PC-3 (cell line): ENCODE measurements at regions not wholly inside any gene's neighbourhood (a gene's known extent, or its start where the extent isn't known, plus 50 kb on each side); places are given as distances from the start of the nearest gene placed in this dataset.

Experiments used
- ATAC-seq: fragments of 200-7000 bp; cut with Tn5 transposase; 2 replicates; pipeline ENCODE4 v1.9.1; 2020; ENCODE audit warnings: mild to moderate bottlenecking, moderate library complexity
- BruUV-seq: library from RNA; stranded (reverse); fragments of 400-500 nt; replicated peaks from 2 replicates; lab custom pipeline; 2021; lab: Mats Ljungman, UMichigan
- CTCF ChIA-PET: fragments of 300-600 bp; sonication (Branson Sonifier 250); formaldehyde crosslinking; loops from one replicate; lab custom pipeline; 2022; ENCODE audit warnings: antibody characterized with exemption; lab: Charles Lee
- POLR2A ChIA-PET: fragments of 300-600 bp; sonication (Branson Sonifier 250); formaldehyde crosslinking; loops from one replicate; lab custom pipeline; 2022; ENCODE audit warnings: antibody characterized with exemption; ENCODE audit not compliant: unreplicated experiment; lab: Charles Lee
- DNase-seq: peaks from one replicate; pipeline ENCODE4 v3.0.0-alpha.2; 2015
- H2AFZ ChIP-seq: fragments of 300-600 bp; sonication (generic); 2 replicates; pipeline ENCODE4 v1.6.0; 2016; ENCODE audit warnings: antibody characterized with exemption, low read length
- H3F3A ChIP-seq: fragments of 300-600 bp; sonication (generic); one replicate; pipeline ENCODE4 v1.6.0; 2017; ENCODE audit warnings: antibody characterized with exemption, low read length, control low read depth, mild to moderate bottlenecking; ENCODE audit not compliant: unreplicated experiment
- H3K27ac ChIP-seq: fragments of 300-600 bp; sonication (generic); 2 replicates; pipeline ENCODE4 v1.5.1; 2016; ENCODE audit warnings: mild to moderate bottlenecking, low read length
- H3K27me3 ChIP-seq: fragments of 300-600 bp; sonication (generic); 2 replicates; pipeline ENCODE4 v1.6.1; 2016; ENCODE audit warnings: low read length, mixed read lengths
- H3K36me3 ChIP-seq: fragments of 300-600 bp; sonication (generic); 2 replicates; pipeline ENCODE4 v1.6.1; 2016; ENCODE audit warnings: low read depth, mixed run types, low read length, mixed read lengths
- H3K4me1 ChIP-seq: fragments of 300-600 bp; sonication (generic); 2 replicates; pipeline ENCODE4 v1.5.1; 2016; ENCODE audit warnings: low read length; ENCODE audit not compliant: insufficient read depth
- H3K4me2 ChIP-seq: fragments of 300-600 bp; sonication (generic); 2 replicates; pipeline ENCODE4 v1.6.0; 2016; ENCODE audit warnings: low read length
- H3K4me3 ChIP-seq: fragments of 300-600 bp; sonication (generic); 2 replicates; pipeline ENCODE4 v1.5.1; 2016; ENCODE audit warnings: mild to moderate bottlenecking, low read length, mixed read lengths
- H3K79me2 ChIP-seq: fragments of 300-600 bp; sonication (generic); 2 replicates; pipeline ENCODE4 v1.6.1; 2017; ENCODE audit warnings: low read length, mixed read lengths
- H3K9ac ChIP-seq: fragments of 300-600 bp; sonication (generic); 2 replicates; pipeline ENCODE4 v1.6.0; 2016; ENCODE audit warnings: mild to moderate bottlenecking, low read length
- H3K9me2 ChIP-seq: fragments of 300-600 bp; sonication (generic); replicated peaks from 2 replicates; pipeline ENCODE4 v1.6.1; 2016; ENCODE audit warnings: mixed run types, low read length, mixed read lengths
- H3K9me3 ChIP-seq: fragments of 300-600 bp; sonication (generic); 2 replicates; pipeline ENCODE4 v1.6.1; 2016; ENCODE audit warnings: low read length, mixed read lengths
- H4K20me1 ChIP-seq: fragments of 300-600 bp; sonication (generic); 2 replicates; pipeline ENCODE4 v1.6.1; 2016; ENCODE audit warnings: low read length, mixed read lengths
- EZH2 ChIP-seq: fragments of 300-600 bp; sonication (generic); IDR thresholded peaks from one replicate; pipeline ENCODE4 v1.6.1; 2017; ENCODE audit warnings: antibody characterized with exemption, mild to moderate bottlenecking, low read length; ENCODE audit not compliant: unreplicated experiment
- EZH2phosphoT487 ChIP-seq: fragments of 300-600 bp; sonication (generic); IDR thresholded peaks from 2 replicates; pipeline ENCODE4 v1.6.1; 2018; ENCODE audit warnings: mild to moderate bottlenecking, antibody characterized with exemption, low read length, borderline replicate concordance
- intact Hi-C: fragments of 100-400 bp; cut with micrococcal nuclease; formaldehyde crosslinking; loops from 2 replicates; pipeline ENCODE4 v1.9.0; 2023
- TF ChIP-seq, protein P1 (sequence below): fragments of 300-600 bp; sonication (generic); conservative IDR thresholded peaks from 2 replicates; pipeline ENCODE4 v1.5.1; 2017; ENCODE audit warnings: antibody characterized with exemption, low read depth, mild to moderate bottlenecking, low read length

DNA sequence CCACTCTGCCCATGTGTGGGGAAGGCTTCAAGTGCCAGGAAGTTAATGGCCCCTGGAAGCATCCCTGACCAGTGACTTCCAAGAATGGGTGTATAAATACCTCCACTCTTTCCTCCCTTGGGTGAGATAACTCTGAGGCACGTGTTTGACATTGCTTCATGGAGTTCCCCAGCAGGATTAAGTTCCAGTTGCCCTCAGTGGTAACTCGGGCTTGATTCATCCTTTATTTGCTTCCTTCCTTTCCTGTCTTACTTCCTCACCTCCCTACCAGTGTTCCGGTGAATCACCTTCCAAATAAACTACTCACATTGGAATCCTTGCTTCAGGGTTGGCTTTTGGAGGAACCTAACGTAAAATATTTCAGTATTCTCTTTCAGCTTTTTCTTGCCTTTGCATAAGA, 84.6 kb upstream of the JAG1 start:
- H2AFZ ChIP-seq: no peak overlapping the region
- no peaks in the 10 kb centered on the region for H3K27me3 ChIP-seq
- no peaks in the 10 kb centered on the region for H3K79me2 ChIP-seq
- no peaks in the 10 kb centered on the region for H4K20me1 ChIP-seq
- H3K4me3 ChIP-seq: no peak overlapping the region
- H3K9ac ChIP-seq: peak overlapping the region; percentile 70
- BruUV-seq: no TSS peak
- ChIA-PET CTCF (no interaction called here), POLR2A (no interaction called here)
- H3K36me3 ChIP-seq: peaks cover 14% of the 10 kb centered on the region
- peak; percentile 97 for DNase-seq
- peaks cover 42% of the 10 kb centered on the region for H3K4me1 ChIP-seq
- TF ChIP-seq EZH2 (no peak), EZH2phosphoT487 (no peak)
- TF ChIP-seq, protein P1, sequence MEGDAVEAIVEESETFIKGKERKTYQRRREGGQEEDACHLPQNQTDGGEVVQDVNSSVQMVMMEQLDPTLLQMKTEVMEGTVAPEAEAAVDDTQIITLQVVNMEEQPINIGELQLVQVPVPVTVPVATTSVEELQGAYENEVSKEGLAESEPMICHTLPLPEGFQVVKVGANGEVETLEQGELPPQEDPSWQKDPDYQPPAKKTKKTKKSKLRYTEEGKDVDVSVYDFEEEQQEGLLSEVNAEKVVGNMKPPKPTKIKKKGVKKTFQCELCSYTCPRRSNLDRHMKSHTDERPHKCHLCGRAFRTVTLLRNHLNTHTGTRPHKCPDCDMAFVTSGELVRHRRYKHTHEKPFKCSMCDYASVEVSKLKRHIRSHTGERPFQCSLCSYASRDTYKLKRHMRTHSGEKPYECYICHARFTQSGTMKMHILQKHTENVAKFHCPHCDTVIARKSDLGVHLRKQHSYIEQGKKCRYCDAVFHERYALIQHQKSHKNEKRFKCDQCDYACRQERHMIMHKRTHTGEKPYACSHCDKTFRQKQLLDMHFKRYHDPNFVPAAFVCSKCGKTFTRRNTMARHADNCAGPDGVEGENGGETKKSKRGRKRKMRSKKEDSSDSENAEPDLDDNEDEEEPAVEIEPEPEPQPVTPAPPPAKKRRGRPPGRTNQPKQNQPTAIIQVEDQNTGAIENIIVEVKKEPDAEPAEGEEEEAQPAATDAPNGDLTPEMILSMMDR: no peak
- intact Hi-C loops: loop anchor here (1.0 to 2.0 kb wide), 5 partner anchors 42 to 104 kb away; no protein-coding TSS in a partner anchor
- H3K4me2 ChIP-seq: peak overlapping the region; percentile 24
- H3F3A ChIP-seq: peaks cover 8% of the 10 kb centered on the region
- H3K9me3 ChIP-seq: peaks cover 11% of the 10 kb centered on the region
- no peaks in the 10 kb centered on the region for H3K9me2 ChIP-seq
- peak; percentile 72 for ATAC-seq
- H3K27ac ChIP-seq: peak overlapping the region; percentile 94

DNA sequence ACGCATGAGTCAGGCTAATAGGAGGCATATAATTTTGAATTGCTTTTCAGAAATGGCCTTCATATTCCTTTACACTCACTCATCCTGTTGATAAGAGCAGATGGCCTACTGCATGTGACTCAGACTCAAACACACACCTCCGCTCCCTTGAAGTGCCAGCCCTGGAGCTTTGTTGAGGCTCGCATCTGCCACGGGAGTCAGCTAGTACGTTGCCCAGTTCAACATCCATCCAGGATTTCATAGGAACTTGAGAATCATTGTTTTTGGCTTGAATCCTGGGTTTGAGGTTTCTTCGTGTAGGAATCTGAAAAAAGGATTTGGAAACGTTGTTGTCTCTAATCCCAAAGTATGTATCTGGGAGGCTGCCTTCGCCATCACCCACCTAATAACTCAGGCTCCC, 87.4 kb upstream of the JAG1 start:
- intact Hi-C loops: loop anchor here (1.0 to 5.0 kb wide), 5 partner anchors 162 to 513 kb away; no protein-coding TSS in a partner anchor
- H3K36me3 ChIP-seq: peaks cover 14% of the 10 kb centered on the region
- H3K4me2 ChIP-seq: peak overlapping the region; percentile 56
- H3K4me1 ChIP-seq: peaks cover 42% of the 10 kb centered on the region
- no peaks in the 10 kb centered on the region for H4K20me1 ChIP-seq
- POLR2A ChIA-PET: interaction anchor here (0.6 to 1.6 kb wide), 3 partner anchors 87 to 586 kb away, joined by 3 to 8 read pairs (median 7); partner anchors contain the start of gene JAG1
- CTCF ChIA-PET: interaction anchor here (0.6 to 1.9 kb wide), 4 partner anchors 57 to 203 kb away, joined by 3 to 12 read pairs (median 5); partner anchors contain the start of gene JAG1
- H3K9ac ChIP-seq: peak overlapping the region; percentile 76
- H3K27me3 ChIP-seq: no peaks in the 10 kb centered on the region
- TSS peak; percentile 73 for BruUV-seq
- no peaks in the 10 kb centered on the region for H3K9me2 ChIP-seq
- peak overlapping the region; percentile 94 for H3K27ac ChIP-seq
- DNase-seq (peak; percentile 93), ATAC-seq (peak; percentile 65)
- H3K79me2 ChIP-seq: no peaks in the 10 kb centered on the region
- TF ChIP-seq, protein P1: no peak
- no peak for TF ChIP-seq EZH2phosphoT487
- TF ChIP-seq EZH2: no peak
- peak overlapping the region; percentile 8; the same call in 1 of the 2 replicates for H2AFZ ChIP-seq
- H3K9me3 ChIP-seq: peaks cover 11% of the 10 kb centered on the region
- 0 out of 2 replicates have a peak overlapping the region, but pooled peaks have one; percentile 9 for H3K4me3 ChIP-seq
- peaks cover 8% of the 10 kb centered on the region for H3F3A ChIP-seq

DNA sequence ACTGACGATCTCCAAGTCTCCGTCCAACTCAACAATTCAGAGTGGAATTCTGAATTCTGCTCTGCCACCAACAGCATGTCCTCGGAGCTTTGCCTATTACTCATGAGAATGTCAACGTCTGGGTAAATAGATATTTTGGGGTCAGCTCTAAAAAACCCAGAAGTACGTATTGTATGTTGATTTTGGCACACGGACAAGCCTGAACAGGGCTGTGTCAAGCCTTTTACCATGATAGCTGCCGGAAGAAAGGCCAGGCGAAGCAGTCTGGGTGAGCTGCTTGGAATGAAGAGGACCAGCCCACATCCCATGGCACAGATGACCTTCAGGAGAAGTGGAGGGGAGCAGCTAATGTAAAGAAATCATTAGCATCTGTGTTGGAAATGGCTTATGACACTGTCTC, 88.0 kb upstream of the JAG1 start:
- peak overlapping the region; percentile 56 for H3K4me2 ChIP-seq
- H3K9ac ChIP-seq: peak overlapping the region; percentile 76
- peak overlapping the region; percentile 10; the same call in 1 of the 2 replicates for H2AFZ ChIP-seq
- H3F3A ChIP-seq: peaks cover 8% of the 10 kb centered on the region
- BruUV-seq: no TSS peak
- peaks cover 13% of the 10 kb centered on the region for H3K36me3 ChIP-seq
- peak; percentile 98 for DNase-seq
- peak overlapping the region; percentile 94 for H3K27ac ChIP-seq
- TF ChIP-seq EZH2phosphoT487: no peak
- CTCF ChIA-PET: interaction anchor here (0.6 to 1.9 kb wide), 4 partner anchors 57 to 202 kb away, joined by 3 to 12 read pairs (median 5); partner anchors contain the start of gene JAG1
- H4K20me1 ChIP-seq: no peaks in the 10 kb centered on the region
- no peaks in the 10 kb centered on the region for H3K9me2 ChIP-seq
- H3K79me2 ChIP-seq: no peaks in the 10 kb centered on the region
- 0 out of 2 replicates have a peak overlapping the region, but pooled peaks have one; percentile 9 for H3K4me3 ChIP-seq
- no peaks in the 10 kb centered on the region for H3K27me3 ChIP-seq
- peaks cover 42% of the 10 kb centered on the region for H3K4me1 ChIP-seq
- H3K9me3 ChIP-seq: peaks cover 11% of the 10 kb centered on the region
- intact Hi-C loops: loop anchor here (1.0 to 5.0 kb wide), 5 partner anchors 162 to 513 kb away; no protein-coding TSS in a partner anchor
- ATAC-seq: peak; percentile 70
- POLR2A ChIA-PET: interaction anchor here (0.5 to 1.6 kb wide), 2 partner anchors 87 to 91 kb away, joined by 6 to 7 read pairs; no protein-coding TSS in a partner anchor
